ENCODE measurements at regions not wholly inside any gene's neighbourhood (a gene's known extent, or its start where the extent isn't known, plus 50 kb on each side); places are given as distances from the start of the nearest gene placed in this dataset.

DNA sequence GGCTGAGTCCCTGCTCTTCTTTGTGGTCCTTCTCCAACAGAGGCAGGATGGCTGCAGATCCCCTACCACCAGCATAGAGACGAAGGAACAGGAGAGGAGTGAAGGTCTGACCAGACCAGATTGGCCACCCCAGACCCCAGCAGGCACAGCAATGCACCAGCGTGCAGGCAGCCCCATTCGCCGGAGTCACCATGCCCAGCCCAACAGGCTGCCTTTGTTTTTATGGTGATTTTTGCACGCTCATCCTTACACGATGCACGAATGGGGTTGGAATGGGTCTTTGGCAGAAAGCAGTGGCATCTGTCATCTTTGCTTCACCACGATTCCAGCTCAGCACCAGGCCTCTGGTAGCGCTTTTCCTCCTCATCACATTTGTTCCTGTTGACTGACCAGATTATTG is 427.6 kb downstream of the INHBA start:
- Histone ChIP-seq H2AK5ac (ENCODE audit: insufficient read length, low read length) (no peak overlapping the region), H4K20me1 (ENCODE audit: control insufficient read depth, insufficient read depth, insufficient read length) (no peaks in the 10 kb centered on the region), H4K5ac (ENCODE audit: insufficient read length, low read depth, low read length) (no peak overlapping the region), H2BK120ac (ENCODE audit: low read depth, low read length, poor library complexity, severe bottlenecking) (no peak overlapping the region), H3K4me1 (ENCODE audit: insufficient read depth, low read length) (no peaks in the 10 kb centered on the region), H3K56ac (ENCODE audit: insufficient read length, low read depth, low read length) (no peak overlapping the region), H2BK15ac (ENCODE audit: low read depth, low read length) (no peak overlapping the region), H2BK12ac (ENCODE audit: insufficient read length, low read depth, low read length) (no peak overlapping the region), H2BK5ac (ENCODE audit: insufficient read length, low read length) (no peak overlapping the region), H3K79me2 (ENCODE audit: insufficient read depth, low read length) (no peaks in the 10 kb centered on the region), H3K9ac (ENCODE audit: extremely low read depth, insufficient read length, low read length) (no peak overlapping the region), H3K27ac (ENCODE audit: insufficient read length, low read depth, low read length) (no peak overlapping the region), H2AFZ (ENCODE audit: low read length) (no peak overlapping the region), H3K23me2 (ENCODE audit: insufficient read length, low read depth, low read length, poor library complexity, severe bottlenecking) (no peaks in the 10 kb centered on the region), H4K8ac (replicated peaks; ENCODE audit: insufficient read length, low read depth, low read length) (no peak overlapping the region), H2BK20ac (ENCODE audit: low read depth, low read length, poor library complexity, severe bottlenecking) (no peak overlapping the region), H4K91ac (ENCODE audit: insufficient read length, low read depth, low read length) (no peak overlapping the region), H3K18ac (ENCODE audit: insufficient read length, low read depth, low read length) (no peak overlapping the region), H3K79me1 (ENCODE audit: insufficient read depth, low read depth, low read length, poor library complexity, severe bottlenecking) (no peaks in the 10 kb centered on the region), H3K27me3 (ENCODE audit: insufficient read depth, low read length) (no peaks in the 10 kb centered on the region), H3K9me3 (ENCODE audit: control insufficient read depth, low read depth, low read length) (no peaks in the 10 kb centered on the region), H3K4me2 (ENCODE audit: insufficient read depth, insufficient read length, low read length) (no peak overlapping the region), H3T11ph (ENCODE audit: low read length) (no peak overlapping the region), H3K23ac (ENCODE audit: insufficient read length, low read depth, low read length) (no peak overlapping the region), H3K14ac (ENCODE audit: insufficient read depth, low read length) (no peak overlapping the region), H3K4ac (ENCODE audit: low read depth, low read length) (no peak overlapping the region)
- Mint-ChIP-seq H3K27me3 (ENCODE audit: low read depth) (peaks cover 60% of the 10 kb centered on the region), H3K4me1 (no peaks in the 10 kb centered on the region), H3K36me3 (ENCODE audit: insufficient read depth in 1 of 3, low read depth in 3 of 3) (no peaks in the 10 kb centered on the region), H3K4me3 (no peak overlapping the region), H3K9me3 (no peaks in the 10 kb centered on the region; a peak in 2 of 5 replicates), H3K27ac (no peak overlapping the region)
- WGBS (ENCODE audit: extremely low coverage, insufficient read length, low lambda C conversion rate) = no CpG with 5 or more reads among the region's 9 CpGs
- TF ChIP-seq, protein P1, sequence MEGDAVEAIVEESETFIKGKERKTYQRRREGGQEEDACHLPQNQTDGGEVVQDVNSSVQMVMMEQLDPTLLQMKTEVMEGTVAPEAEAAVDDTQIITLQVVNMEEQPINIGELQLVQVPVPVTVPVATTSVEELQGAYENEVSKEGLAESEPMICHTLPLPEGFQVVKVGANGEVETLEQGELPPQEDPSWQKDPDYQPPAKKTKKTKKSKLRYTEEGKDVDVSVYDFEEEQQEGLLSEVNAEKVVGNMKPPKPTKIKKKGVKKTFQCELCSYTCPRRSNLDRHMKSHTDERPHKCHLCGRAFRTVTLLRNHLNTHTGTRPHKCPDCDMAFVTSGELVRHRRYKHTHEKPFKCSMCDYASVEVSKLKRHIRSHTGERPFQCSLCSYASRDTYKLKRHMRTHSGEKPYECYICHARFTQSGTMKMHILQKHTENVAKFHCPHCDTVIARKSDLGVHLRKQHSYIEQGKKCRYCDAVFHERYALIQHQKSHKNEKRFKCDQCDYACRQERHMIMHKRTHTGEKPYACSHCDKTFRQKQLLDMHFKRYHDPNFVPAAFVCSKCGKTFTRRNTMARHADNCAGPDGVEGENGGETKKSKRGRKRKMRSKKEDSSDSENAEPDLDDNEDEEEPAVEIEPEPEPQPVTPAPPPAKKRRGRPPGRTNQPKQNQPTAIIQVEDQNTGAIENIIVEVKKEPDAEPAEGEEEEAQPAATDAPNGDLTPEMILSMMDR (conservative IDR thresholded peaks at IDR 0.05) = no peak
- DNase-seq = no peak

All from H9 (cell line).